DOHH2 (cell line): ENCODE measurements at regions not wholly inside any gene's neighbourhood (a gene's known extent, or its start where the extent isn't known, plus 50 kb on each side); places are given as distances from the start of the nearest gene placed in this dataset.

Source experiments
- H3F3A ChIP-seq: fragments of 200-600 bp; sonication (generic), shearing (Covaris generic); 2 replicates; pipeline ENCODE4 v1.6.0; 2016; ENCODE audit warnings: antibody characterized with exemption, mild to moderate bottlenecking; ENCODE audit not compliant: control insufficient read depth, insufficient read depth
- H3K27ac ChIP-seq: fragments of 200-600 bp; sonication (generic); 2 replicates; pipeline ENCODE4 v1.5.1; 2014; ENCODE audit warnings: low read depth, mild to moderate bottlenecking, low read length, moderate library complexity
- H3K27me3 ChIP-seq: fragments of 200-600 bp; sonication (generic); 2 replicates; pipeline ENCODE4 v1.6.1; 2014; ENCODE audit warnings: mild to moderate bottlenecking, low read length, mixed read lengths; ENCODE audit not compliant: control insufficient read depth
- H3K36me3 ChIP-seq: fragments of 200-600 bp; sonication (generic); 2 replicates; pipeline ENCODE4 v1.6.1; 2014; ENCODE audit warnings: mild to moderate bottlenecking, low read length, moderate library complexity, mixed read lengths; ENCODE audit not compliant: control insufficient read depth
- H3K4me1 ChIP-seq: fragments of 200-600 bp; sonication (generic); 2 replicates; pipeline ENCODE4 v1.6.1; 2014; ENCODE audit warnings: mild to moderate bottlenecking, low read length, mixed read lengths; ENCODE audit not compliant: control insufficient read depth
- H3K4me2 ChIP-seq: fragments of 200-600 bp; sonication (generic); 2 replicates; pipeline ENCODE4 v1.6.0; 2014; ENCODE audit warnings: mild to moderate bottlenecking, low read length, moderate library complexity
- H3K4me3 ChIP-seq: fragments of 200-600 bp; sonication (generic); 2 replicates; pipeline ENCODE4 v1.5.1; 2014; ENCODE audit warnings: mild to moderate bottlenecking, low read length, mixed read lengths
- H3K79me2 ChIP-seq: fragments of 200-600 bp; sonication (generic); 2 replicates; pipeline ENCODE4 v1.6.1; 2014; ENCODE audit warnings: mild to moderate bottlenecking, low read length, mixed read lengths; ENCODE audit not compliant: control insufficient read depth
- H3K9me2 ChIP-seq: fragments of 200-600 bp; sonication (generic); replicated peaks from 2 replicates; pipeline ENCODE4 v1.6.1; 2014; ENCODE audit warnings: mild to moderate bottlenecking, low read length, mixed read lengths; ENCODE audit not compliant: control insufficient read depth
- H3K9me3 ChIP-seq: fragments of 200-600 bp; sonication (generic); 2 replicates; pipeline ENCODE4 v1.6.1; 2014; ENCODE audit warnings: antibody characterized with exemption, low read length, mixed read lengths; ENCODE audit not compliant: control insufficient read depth, insufficient read depth
- H4K20me1 ChIP-seq: fragments of 200-600 bp; sonication (generic); 2 replicates; pipeline ENCODE4 v1.6.0; 2014; ENCODE audit warnings: low read depth, mild to moderate bottlenecking, antibody characterized with exemption, low read length, moderate library complexity; ENCODE audit not compliant: control insufficient read depth, insufficient read depth
- CTCF ChIP-seq: fragments of 200-600 bp; sonication (generic); IDR thresholded peaks from one replicate; pipeline ENCODE4 v1.5.1; 2014; ENCODE audit warnings: antibody characterized with exemption, mild to moderate bottlenecking, low read depth, low read length; ENCODE audit not compliant: poor library complexity, severe bottlenecking
- EZH2phosphoT487 ChIP-seq: fragments of 200-600 bp; sonication (generic); IDR thresholded peaks from 2 replicates; pipeline ENCODE4 v1.6.1; 2017; ENCODE audit warnings: borderline replicate concordance, mild to moderate bottlenecking, antibody characterized with exemption, low read length, moderate library complexity, mixed read lengths

GRCh38 chr3:154987846-154988245 lies 92.3 kb upstream of the MME start:
- Histone ChIP-seq H3K9me3 (no peaks in the 10 kb centered on the region), H3K36me3 (no peaks in the 10 kb centered on the region), H3K4me3 (no peak overlapping the region), H3K4me1 (no peaks in the 10 kb centered on the region), H3K4me2 (no peak overlapping the region), H3K9me2 (no peaks in the 10 kb centered on the region), H3K27ac (no peak overlapping the region), H3K79me2 (no peaks in the 10 kb centered on the region), H3F3A (no peaks in the 10 kb centered on the region), H4K20me1 (no peaks in the 10 kb centered on the region), H3K27me3 (no peaks in the 10 kb centered on the region)
- TF ChIP-seq EZH2phosphoT487: no peak
- no peak for TF ChIP-seq CTCF

- H3K27ac ChIP-seq: no peak overlapping the region
- H3K4me1 ChIP-seq: no peaks in the 10 kb centered on the region
- no peaks in the 10 kb centered on the region for H4K20me1 ChIP-seq
- H3K9me2 ChIP-seq: no peaks in the 10 kb centered on the region
- no peaks in the 10 kb centered on the region for H3K27me3 ChIP-seq
- no peaks in the 10 kb centered on the region for H3K9me3 ChIP-seq
- TF ChIP-seq CTCF (no peak), EZH2phosphoT487 (no peak)
- no peaks in the 10 kb centered on the region for H3K36me3 ChIP-seq
- no peak overlapping the region for H3K4me2 ChIP-seq
- no peaks in the 10 kb centered on the region for H3K79me2 ChIP-seq
- no peak overlapping the region for H3K4me3 ChIP-seq
- H3F3A ChIP-seq: no peaks in the 10 kb centered on the region
These were observed 98.5 kb upstream of the MME start for GRCh38 chr3:154981664-154982063.

GRCh38 chr3:154981201-154981600 lies 98.9 kb upstream of the MME start:
- no peak for TF ChIP-seq CTCF
- Histone ChIP-seq H3K36me3 (no peaks in the 10 kb centered on the region), H3K4me2 (no peak overlapping the region)

GRCh38 chr3:154979331-154979730 lies 100.8 kb upstream of the MME start:
- TF ChIP-seq EZH2phosphoT487: no peak
- TF ChIP-seq CTCF: no peak
- Histone ChIP-seq H3K36me3 (no peaks in the 10 kb centered on the region), H3F3A (no peaks in the 10 kb centered on the region), H3K9me2 (no peaks in the 10 kb centered on the region), H3K4me3 (no peak overlapping the region), H3K27ac (no peak overlapping the region), H3K4me2 (no peak overlapping the region), H3K9me3 (no peaks in the 10 kb centered on the region), H3K27me3 (no peaks in the 10 kb centered on the region), H4K20me1 (no peaks in the 10 kb centered on the region), H3K4me1 (no peaks in the 10 kb centered on the region), H3K79me2 (no peaks in the 10 kb centered on the region)

More at GRCh38 chr3:154981201-154981600, 98.9 kb upstream of the MME start:
- Histone ChIP-seq H4K20me1 (no peaks in the 10 kb centered on the region), H3F3A (no peaks in the 10 kb centered on the region), H3K79me2 (no peaks in the 10 kb centered on the region), H3K27ac (no peak overlapping the region), H3K9me2 (no peaks in the 10 kb centered on the region), H3K4me1 (no peaks in the 10 kb centered on the region), H3K4me3 (no peak overlapping the region), H3K9me3 (no peaks in the 10 kb centered on the region), H3K27me3 (no peaks in the 10 kb centered on the region)
